Loucy (cell line): ENCODE measurements at regions not wholly inside any gene's neighbourhood (a gene's known extent, or its start where the extent isn't known, plus 50 kb on each side); places are given as distances from the start of the nearest gene placed in this dataset.

Experiments
- CTCF ChIP-seq: fragments of 200-600 bp; sonication (generic); conservative IDR thresholded peaks from 2 replicates; pipeline ENCODE4 v1.5.1; 2014; ENCODE audit warnings: mild to moderate bottlenecking, antibody characterized with exemption, low read length
- EZH2phosphoT487 ChIP-seq: fragments of 200-600 bp; IDR thresholded peaks from 2 replicates; pipeline ENCODE4 v1.6.1; 2018; ENCODE audit warnings: antibody characterized with exemption, mild to moderate bottlenecking, moderate library complexity, borderline replicate concordance

GRCh38 chr18:65671621-65672415, 79.0 kb upstream of the CDH7 start:
- no peak for TF ChIP-seq CTCF
- no peak for TF ChIP-seq EZH2phosphoT487
